ENCODE measurements at regions not wholly inside any gene's neighbourhood (a gene's known extent, or its start where the extent isn't known, plus 50 kb on each side); places are given as distances from the start of the nearest gene placed in this dataset.

DNA sequence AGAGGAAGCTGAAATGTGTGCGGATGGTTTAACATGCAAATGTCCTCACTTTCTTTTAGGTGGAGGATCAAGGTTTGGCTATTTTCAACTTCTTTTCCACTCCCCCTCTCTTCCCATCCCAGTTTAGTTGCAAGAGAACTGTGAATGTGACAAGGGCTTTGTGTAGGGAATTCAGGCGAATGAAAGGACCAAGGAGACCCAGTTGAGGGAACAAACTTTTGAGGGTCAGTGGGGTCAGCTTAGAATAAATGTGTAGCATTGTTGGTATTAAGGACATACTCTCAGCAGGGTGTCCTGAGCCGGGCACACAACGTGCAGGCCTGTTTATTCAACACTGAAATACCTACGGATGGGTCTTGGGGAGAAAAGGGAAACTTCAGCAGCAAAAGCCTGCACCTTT lies 346.0 kb downstream of the PMP22 start:
- TF ChIP-seq, protein P1, sequence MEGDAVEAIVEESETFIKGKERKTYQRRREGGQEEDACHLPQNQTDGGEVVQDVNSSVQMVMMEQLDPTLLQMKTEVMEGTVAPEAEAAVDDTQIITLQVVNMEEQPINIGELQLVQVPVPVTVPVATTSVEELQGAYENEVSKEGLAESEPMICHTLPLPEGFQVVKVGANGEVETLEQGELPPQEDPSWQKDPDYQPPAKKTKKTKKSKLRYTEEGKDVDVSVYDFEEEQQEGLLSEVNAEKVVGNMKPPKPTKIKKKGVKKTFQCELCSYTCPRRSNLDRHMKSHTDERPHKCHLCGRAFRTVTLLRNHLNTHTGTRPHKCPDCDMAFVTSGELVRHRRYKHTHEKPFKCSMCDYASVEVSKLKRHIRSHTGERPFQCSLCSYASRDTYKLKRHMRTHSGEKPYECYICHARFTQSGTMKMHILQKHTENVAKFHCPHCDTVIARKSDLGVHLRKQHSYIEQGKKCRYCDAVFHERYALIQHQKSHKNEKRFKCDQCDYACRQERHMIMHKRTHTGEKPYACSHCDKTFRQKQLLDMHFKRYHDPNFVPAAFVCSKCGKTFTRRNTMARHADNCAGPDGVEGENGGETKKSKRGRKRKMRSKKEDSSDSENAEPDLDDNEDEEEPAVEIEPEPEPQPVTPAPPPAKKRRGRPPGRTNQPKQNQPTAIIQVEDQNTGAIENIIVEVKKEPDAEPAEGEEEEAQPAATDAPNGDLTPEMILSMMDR (IDR thresholded peaks at IDR 0.05; ENCODE audit: poor library complexity), result no peak
- no peak for TF ChIP-seq EZH2 (IDR thresholded peaks at IDR 0.05; ENCODE audit: borderline replicate concordance)
- TF ChIP-seq EZH2phosphoT487 (IDR thresholded peaks at IDR 0.05; ENCODE audit: low read depth, severe bottlenecking, unreplicated experiment), result no peak

Data from hepatocyte (in vitro differentiated cells).